ENCODE measurements at regions not wholly inside any gene's neighbourhood (a gene's known extent, or its start where the extent isn't known, plus 50 kb on each side); places are given as distances from the start of the nearest gene placed in this dataset.

DNA sequence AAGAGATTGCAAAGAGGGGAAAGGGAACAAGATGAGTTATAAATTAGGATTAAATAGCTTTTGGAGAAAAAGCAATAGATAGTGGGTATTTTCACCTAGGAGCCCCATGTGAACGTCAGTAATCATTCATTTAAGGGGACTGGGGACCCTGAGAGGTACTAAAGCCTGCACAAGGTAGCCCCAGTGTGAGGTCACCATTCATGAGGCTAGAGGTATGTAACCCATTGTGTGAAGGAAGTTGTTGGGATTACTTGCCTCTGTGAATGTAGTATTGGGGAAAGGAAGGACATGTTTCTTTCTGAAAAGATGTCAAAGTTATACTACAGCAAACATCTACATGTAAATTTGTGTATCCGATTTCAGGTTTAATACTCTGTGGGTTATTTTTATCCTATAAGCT is 276.8 kb downstream of the TBX15 start:
- H3K9me3 ChIP-seq (ENCODE audit: control insufficient read depth, insufficient read depth, low read length), result no peaks in the 10 kb centered on the region
- H4K8ac ChIP-seq (ENCODE audit: low read depth in 2 of 2, low read length in 2 of 2), result no peak overlapping the region
- no peak overlapping the region for H3K9ac ChIP-seq (ENCODE audit: low read depth, low read length)
- ATAC-seq (ENCODE audit: low read depth), result no peak
- H3K27me3 ChIP-seq (ENCODE audit: control insufficient read depth, insufficient read depth, low read length), result no peaks in the 10 kb centered on the region
- H3K14ac ChIP-seq (replicated peaks; ENCODE audit: low read depth, low read length), result no peak overlapping the region
- DNase-seq, result no peak
- in situ Hi-C loops (cut with MboI; ENCODE audit: low sequenced_read_pairs) (no loop called here), intact Hi-C loops (cut with micrococcal nuclease) (no loop called here), dilution Hi-C loops (cut with HindIII; ENCODE audit: low sequenced_read_pairs, unreplicated experiment) (no loop called here)
- H4K91ac ChIP-seq (ENCODE audit: insufficient read depth, low read depth, low read length), result no peak overlapping the region
- no peaks in the 10 kb centered on the region for H3K79me1 ChIP-seq (ENCODE audit: low read depth in 1 of 2, low read length in 2 of 2)
- no peak overlapping the region for H2AK5ac ChIP-seq (ENCODE audit: low read depth, low read length)
- H4K20me1 ChIP-seq (ENCODE audit: insufficient read depth, low read length), result no peaks in the 10 kb centered on the region
- H3K4me1 ChIP-seq (ENCODE audit: control insufficient read depth, insufficient read depth, low read length), result no peaks in the 10 kb centered on the region
- H2BK5ac ChIP-seq (ENCODE audit: low read depth, low read length, poor library complexity, severe bottlenecking), result no peak overlapping the region
- no peaks in the 10 kb centered on the region for H3K9me1 ChIP-seq (ENCODE audit: insufficient read depth, low read length)
- H3K36me3 ChIP-seq (ENCODE audit: control insufficient read depth, insufficient read depth, low read length), result no peaks in the 10 kb centered on the region
- no peak overlapping the region for H2BK20ac ChIP-seq (ENCODE audit: low read depth, low read length)
- no peak overlapping the region for H3K4me3 ChIP-seq (ENCODE audit: insufficient read depth, low read depth, low read length)
- ChIA-PET CTCF (no interaction called here), POLR2A (ENCODE audit: unreplicated experiment) (no interaction called here)
- no peak overlapping the region for H2BK120ac ChIP-seq (ENCODE audit: low read depth, low read length)
- no peak overlapping the region for H2AK9ac ChIP-seq (replicated peaks; ENCODE audit: low read depth, low read length, poor library complexity)
- no peak overlapping the region for H4K5ac ChIP-seq (ENCODE audit: low read depth, low read length)
- no peak overlapping the region for H3K27ac ChIP-seq (ENCODE audit: insufficient read depth, low read length)
- H3K18ac ChIP-seq (ENCODE audit: low read depth, low read length), result no peak overlapping the region
- H2AFZ ChIP-seq (replicated peaks; ENCODE audit: low read length, poor library complexity), result no peak overlapping the region
- H3K56ac ChIP-seq (ENCODE audit: extremely low read depth, insufficient read depth, low read length), result no peak overlapping the region
- BruUV-seq (replicated peaks), result no TSS peak
- H3K4ac ChIP-seq (ENCODE audit: low read depth, low read length), result no peak overlapping the region
- H2BK15ac ChIP-seq (ENCODE audit: low read depth, low read length), result no peak overlapping the region
- WGBS, 2 experiments (ENCODE audit: extremely low coverage in 2 of 2, insufficient read length in 1 of 2), result 20% methylated on average over 1 of the region's 2 CpGs; no CpG with 5 or more reads in 1 of the 2 experiments
- TF ChIP-seq CHD1 (IDR thresholded peaks at IDR 0.05; ENCODE audit: low read depth, low read length) (no peak), MXI1 (IDR thresholded peaks at IDR 0.05; ENCODE audit: borderline replicate concordance, low read depth, low read length) (no peak), CEBPB (IDR thresholded peaks at IDR 0.05; ENCODE audit: low read depth, low read length) (no peak), RAD21 (IDR thresholded peaks at IDR 0.05; ENCODE audit: low read length) (no peak), BHLHE40 (IDR thresholded peaks at IDR 0.05; ENCODE audit: low read depth, low read length) (no peak), RCOR1 (IDR thresholded peaks at IDR 0.05; ENCODE audit: insufficient replicate concordance, low read length) (no peak), RFX5 (IDR thresholded peaks at IDR 0.05; ENCODE audit: low read depth, low read length) (no peak), SMC3 (IDR thresholded peaks at IDR 0.05; ENCODE audit: low read depth, low read length) (no peak), MAFK (IDR thresholded peaks at IDR 0.05; ENCODE audit: low read depth, low read length) (no peak)
- TF ChIP-seq, protein P1, sequence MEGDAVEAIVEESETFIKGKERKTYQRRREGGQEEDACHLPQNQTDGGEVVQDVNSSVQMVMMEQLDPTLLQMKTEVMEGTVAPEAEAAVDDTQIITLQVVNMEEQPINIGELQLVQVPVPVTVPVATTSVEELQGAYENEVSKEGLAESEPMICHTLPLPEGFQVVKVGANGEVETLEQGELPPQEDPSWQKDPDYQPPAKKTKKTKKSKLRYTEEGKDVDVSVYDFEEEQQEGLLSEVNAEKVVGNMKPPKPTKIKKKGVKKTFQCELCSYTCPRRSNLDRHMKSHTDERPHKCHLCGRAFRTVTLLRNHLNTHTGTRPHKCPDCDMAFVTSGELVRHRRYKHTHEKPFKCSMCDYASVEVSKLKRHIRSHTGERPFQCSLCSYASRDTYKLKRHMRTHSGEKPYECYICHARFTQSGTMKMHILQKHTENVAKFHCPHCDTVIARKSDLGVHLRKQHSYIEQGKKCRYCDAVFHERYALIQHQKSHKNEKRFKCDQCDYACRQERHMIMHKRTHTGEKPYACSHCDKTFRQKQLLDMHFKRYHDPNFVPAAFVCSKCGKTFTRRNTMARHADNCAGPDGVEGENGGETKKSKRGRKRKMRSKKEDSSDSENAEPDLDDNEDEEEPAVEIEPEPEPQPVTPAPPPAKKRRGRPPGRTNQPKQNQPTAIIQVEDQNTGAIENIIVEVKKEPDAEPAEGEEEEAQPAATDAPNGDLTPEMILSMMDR (conservative IDR thresholded peaks at IDR 0.05; ENCODE audit: low read depth, low read length), result no peak
- TF ChIP-seq, protein P2, sequence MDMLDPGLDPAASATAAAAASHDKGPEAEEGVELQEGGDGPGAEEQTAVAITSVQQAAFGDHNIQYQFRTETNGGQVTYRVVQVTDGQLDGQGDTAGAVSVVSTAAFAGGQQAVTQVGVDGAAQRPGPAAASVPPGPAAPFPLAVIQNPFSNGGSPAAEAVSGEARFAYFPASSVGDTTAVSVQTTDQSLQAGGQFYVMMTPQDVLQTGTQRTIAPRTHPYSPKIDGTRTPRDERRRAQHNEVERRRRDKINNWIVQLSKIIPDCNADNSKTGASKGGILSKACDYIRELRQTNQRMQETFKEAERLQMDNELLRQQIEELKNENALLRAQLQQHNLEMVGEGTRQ (IDR thresholded peaks at IDR 0.05; ENCODE audit: low read depth, low read length), result no peak
- no peak overlapping the region for H3K4me2 ChIP-seq (ENCODE audit: low read depth, low read length)
- no peak overlapping the region for H3K23ac ChIP-seq (ENCODE audit: low read depth, low read length)
